ENCODE measurements at regions not wholly inside any gene's neighbourhood (a gene's known extent, or its start where the extent isn't known, plus 50 kb on each side); places are given as distances from the start of the nearest gene placed in this dataset.
"Not testable (repeated sequence)": the region's sequence is repeated elsewhere in the genome, so short reads cannot be mapped to it uniquely, and the experiment has no call there.

DNA sequence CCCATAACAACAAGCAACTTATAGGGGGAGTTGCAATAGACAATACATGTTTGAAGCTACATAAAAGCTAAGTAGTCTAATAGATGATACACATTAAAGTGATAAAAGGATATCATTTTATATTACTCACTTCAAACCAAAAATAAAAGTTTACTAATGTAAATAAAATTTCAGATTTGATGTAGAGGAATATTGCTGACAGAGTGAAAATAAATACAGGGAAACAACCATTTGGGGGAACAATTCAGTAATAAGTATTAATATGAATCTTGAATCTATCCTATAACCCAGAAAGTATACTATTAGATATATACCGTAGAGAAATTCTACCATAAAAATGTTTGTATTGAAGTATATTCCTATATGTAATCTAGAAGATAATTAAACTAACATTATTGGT, 1248.9 kb upstream of the EPHA6 start:
- no peak for DNase-seq

DNA sequence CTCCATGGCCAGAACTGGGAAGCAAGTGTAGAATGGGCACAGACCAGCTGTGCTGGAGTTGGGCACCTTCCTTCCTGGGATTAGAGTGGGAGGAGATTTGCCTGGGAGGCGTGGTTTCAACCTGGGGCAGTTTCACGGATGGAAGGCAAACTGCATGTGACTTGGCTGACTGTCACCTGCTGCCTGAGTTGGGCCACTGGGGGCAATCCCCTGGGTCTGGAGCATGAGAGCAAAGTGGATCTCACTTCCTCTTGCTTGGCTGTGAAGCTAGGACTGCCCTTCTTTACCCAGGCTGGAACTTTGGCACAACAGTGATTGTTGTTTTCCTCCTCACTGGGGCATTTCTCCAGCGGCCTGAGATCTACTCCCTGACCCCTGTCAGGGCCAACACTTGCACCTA, 1247.0 kb upstream of the EPHA6 start:
- DNase-seq, result no peak

- no peak for DNase-seq
These were observed 1227.6 kb upstream of the EPHA6 start for GRCh38 chr3:95586754-95587153.

DNA sequence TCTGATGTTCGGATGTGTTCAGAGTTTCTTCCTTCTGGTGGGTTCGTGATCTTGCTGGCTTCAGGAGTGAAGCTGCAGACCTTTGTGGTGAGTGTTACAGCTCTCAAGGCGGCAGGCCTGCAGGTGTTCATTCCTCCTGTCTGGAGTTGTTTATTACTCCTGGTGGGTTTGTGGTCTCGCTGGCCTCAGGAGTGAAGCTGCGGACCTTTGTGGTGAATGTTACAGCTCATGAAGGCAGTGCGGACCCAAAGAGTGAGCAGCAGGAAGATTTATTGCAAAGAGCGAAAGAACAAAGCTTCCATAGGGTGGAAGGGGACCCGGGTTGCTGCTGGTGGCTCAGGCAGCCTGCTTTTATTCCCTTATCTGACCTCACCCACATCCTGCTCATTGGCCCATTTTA, 1226.8 kb upstream of the EPHA6 start:
- DNase-seq, result not testable (repeated sequence)

- no peak for DNase-seq
These were observed 1225.9 kb upstream of the EPHA6 start for GRCh38 chr3:95588473-95588872.

- no peak for DNase-seq
These were observed 1218.8 kb upstream of the EPHA6 start for GRCh38 chr3:95595416-95596075.

GRCh38 chr3:95607926-95608325, 1206.5 kb upstream of the EPHA6 start:
- no peak for DNase-seq

DNA sequence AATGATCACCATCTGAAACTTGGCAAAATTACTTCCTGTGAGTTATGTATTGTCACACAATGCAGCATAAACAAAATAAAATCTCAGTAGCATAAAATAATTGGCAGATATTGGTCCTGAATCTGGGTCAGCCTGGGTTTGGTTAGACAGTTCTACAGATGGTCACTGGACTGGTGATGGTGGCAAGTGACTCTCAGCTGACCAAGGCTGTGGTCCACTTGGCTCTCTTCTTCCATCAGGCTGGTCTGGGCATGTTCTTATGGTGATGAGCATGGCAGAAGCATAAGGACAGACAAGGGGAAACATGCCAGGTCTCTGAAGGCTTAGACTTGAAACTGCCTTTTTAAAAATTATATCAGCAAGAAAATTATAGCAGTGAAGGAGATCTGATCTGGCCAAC, 1205.0 kb upstream of the EPHA6 start:
- no peak for DNase-seq

GRCh38 chr3:95612611-95613010, 1201.8 kb upstream of the EPHA6 start:
- no peak for DNase-seq

- no peak for DNase-seq
These were observed 1200.4 kb upstream of the EPHA6 start for GRCh38 chr3:95613993-95614392.

GRCh38 chr3:95615592-95616310, 1198.6 kb upstream of the EPHA6 start:
- DNase-seq, result no peak

DNA sequence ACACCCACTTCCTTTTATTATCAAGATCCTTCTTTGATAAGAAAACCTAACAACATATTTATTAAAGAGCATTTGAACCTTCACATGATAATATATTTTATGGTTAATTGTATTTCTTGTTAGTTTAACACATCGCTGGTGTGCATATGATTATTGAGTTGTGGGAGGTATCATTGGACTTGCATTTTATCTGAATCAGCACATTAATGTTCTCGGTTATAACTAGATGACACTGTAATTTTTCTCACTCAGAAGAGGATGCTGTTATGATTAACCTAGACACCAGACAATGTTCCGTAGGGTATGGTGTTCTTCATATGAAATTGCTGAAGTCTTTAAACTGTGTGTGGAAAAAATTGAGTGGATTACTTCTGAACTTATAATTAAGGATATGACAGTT, 1188.3 kb upstream of the EPHA6 start:
- DNase-seq, result no peak

GRCh38 chr3:95627293-95627692, 1187.1 kb upstream of the EPHA6 start:
- no peak for DNase-seq

DNA sequence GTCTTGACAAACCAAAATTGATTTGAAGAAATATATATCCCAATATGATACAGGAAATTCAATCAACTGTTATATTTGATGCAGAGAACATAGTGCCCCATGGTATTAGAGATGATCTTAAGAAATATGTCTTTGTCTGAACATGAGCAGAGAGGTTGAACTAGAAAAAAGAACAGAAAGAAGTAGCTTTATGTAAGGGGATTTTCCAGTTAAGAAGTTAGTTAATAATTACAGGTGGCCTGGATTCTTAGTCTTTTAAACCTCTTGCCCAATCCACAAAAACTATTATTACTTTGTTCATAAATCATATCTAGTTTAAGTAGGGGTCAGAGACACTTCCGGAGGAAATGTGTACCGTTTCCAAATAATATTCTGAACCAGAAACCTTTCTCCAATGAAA, 1186.7 kb upstream of the EPHA6 start:
- no peak for DNase-seq

DNA sequence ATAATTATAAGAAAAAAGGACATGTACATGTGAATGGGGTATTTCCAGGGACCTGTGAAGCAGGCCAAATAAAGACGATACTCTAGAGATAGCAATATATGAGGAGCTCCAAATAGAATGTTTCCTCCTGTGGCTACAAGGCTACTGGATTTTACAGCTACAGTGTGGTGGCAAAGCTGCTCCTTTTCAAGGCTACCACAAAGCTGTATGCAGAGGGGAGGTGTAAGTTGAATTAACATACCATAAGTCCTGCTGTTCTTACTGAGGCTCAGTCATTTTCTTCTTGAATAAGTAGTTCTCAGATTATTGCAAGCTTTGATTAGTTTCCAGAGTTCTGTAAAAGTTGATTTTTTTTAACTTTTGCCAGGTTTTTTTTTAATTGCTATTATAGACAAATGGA, 1184.6 kb upstream of the EPHA6 start:
- DNase-seq, result no peak

- DNase-seq, result no peak
These were observed 1169.1 kb upstream of the EPHA6 start for GRCh38 chr3:95645291-95645690.

DNA sequence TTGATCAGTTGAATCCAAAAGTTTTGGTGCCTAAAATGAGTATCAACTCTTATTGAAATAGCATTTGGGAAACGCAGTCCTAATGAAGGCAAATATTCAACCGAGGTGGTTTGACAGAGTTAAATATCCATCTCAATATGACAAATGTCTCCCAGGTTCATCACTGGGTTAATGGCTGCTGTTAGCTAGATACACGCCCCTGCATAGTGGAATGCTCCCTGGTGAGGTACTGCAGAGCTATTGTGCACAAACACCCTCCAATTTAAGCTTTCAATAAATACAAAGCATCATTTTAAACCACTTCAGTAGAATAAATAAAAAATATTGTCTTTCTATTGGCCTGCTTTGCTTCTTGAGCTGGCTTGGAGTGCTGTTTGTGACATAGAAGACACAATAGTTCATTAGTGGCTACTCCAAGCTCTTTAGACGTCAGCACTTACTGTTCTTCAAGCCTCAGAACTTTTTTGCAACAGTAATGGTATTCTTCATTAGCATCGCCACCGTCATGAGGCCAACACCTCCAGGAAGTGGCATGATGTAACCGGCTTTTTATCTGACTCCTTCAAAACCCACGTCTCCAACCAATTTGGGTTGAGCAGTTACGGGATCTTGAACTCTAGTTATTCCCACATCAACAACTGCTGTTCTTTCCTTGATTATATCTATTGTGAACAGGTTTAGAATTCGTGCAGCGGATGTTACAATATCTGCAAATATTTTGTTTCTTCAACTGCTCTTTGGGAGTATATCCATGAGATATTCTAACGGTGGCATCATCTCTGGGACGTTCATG, 1159.6 kb upstream of the EPHA6 start:
- DNase-seq, result no peak

DNA sequence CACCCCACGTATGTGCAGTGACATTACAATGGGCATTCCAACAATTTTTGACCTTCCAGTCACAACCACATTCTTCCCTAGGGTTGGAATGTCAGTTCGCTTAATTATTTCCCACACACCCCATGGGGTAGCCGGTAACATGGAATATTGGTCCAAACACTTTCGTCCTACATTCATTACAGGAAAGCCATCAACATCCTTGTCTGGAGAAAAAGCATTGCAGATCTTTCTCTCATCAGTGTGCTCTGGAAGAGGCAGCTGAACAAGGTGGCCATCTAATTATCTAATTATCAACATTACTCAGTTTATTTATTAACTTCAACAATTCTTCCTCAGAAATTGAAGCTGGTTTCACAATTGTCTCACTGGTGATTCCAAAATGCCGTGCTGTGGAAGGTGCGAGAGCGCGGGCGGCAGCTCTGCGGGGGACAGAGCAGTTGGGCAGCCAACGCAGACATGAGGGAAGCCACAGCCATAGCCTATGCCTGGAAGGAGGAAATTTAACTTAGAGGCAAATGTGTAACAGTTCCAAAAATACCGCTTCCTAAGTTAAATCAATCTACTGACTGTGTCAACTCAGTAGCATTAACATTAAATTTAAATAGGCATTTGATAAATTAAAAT, 1158.9 kb upstream of the EPHA6 start:
- no peak for DNase-seq

- no peak for DNase-seq
These were observed 1143.6 kb upstream of the EPHA6 start for GRCh38 chr3:95670765-95671164.

DNA sequence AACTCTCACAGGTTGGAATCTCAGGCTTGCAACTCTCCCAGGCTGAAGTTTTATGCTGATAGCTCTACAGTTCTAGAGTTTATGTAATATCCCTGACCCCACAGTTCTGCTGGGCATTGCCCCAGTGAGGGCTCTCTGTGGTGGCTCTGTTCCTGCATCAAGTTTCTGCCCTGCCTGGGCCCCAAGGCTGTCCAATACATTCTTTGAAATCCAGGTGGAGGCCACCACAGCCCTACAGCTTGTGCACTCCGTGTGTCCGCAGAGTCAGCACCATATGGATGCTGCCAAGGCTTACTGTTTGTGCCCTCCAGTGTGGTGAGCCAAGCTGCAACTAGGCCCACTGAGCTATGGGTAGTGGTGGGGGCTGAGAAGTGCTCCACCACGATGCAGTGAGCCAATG, 1141.2 kb upstream of the EPHA6 start:
- no peak for DNase-seq

DNA sequence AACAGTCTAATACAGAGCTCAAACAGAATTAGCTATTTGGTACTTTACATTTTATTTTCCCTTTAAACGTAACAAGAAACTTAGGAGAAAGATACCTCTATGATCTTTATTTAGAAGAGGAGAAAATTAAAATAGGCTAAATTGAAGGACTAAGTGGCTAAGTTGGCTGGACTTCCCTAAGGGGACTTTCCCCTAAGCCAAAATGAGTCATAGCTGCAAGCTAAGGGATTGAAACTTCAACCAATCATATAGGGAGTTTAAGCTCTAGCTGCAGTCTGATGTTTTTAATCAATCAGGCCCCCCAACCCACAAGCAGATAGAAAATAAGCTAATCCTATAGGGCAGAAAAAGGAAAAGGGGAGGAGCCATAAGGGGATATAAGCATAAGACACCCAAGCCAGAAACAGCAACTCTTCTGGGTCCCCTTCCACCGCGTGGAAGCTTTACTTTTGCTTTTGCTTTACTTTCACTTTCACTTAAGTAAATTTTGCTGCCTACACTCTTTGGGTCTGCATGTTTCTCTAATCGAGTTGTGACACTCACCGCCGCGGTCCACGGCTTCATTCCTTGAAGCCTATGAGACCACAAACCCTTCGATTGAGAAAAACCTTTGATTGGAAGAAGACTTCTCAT, 1108.5 kb upstream of the EPHA6 start:
- no peak for DNase-seq

DNA sequence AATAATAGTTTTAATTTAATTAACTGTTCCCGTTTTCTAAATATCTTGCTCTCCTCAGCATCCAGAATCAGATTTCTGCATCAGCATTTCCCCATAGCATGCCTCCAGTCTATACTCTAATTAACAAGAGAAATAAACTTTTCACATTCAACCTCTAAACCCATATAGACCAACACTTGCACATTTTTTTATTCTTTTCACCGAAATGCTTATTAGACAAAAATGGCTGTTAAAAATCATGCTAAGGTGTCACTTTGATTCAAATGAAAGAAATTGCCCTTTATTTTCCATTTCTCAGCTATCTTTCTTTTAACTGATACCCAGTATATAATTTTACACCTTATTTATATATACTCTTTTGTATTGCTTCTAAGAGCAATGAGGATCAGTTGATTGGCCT, 1107.1 kb upstream of the EPHA6 start:
- no peak for DNase-seq

DNA sequence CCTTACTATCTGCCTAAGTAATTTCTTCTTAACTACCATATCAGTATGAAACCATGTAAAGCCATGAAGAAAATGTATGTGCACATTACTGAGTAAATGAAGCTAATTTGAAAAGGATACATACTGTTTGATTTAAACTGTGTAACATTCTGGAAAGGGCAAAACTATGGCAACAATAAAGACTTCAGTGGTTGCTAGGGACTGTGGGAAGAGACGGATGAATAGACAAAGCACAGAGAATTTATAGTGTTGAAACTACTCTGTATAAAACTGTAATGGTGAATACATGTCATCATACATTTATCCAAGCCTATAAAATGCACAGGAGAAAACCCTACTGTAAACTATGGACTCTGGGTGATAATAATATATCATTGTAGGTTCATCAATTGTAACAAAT, 1103.7 kb upstream of the EPHA6 start:
- no peak for DNase-seq
